ENCODE measurements at regions not wholly inside any gene's neighbourhood (a gene's known extent, or its start where the extent isn't known, plus 50 kb on each side); places are given as distances from the start of the nearest gene placed in this dataset.

GRCh38 chr20:58017970-58018530 is 210.4 kb downstream of the ANKRD60 start:
- Histone ChIP-seq H3K9me3 (ENCODE audit: control insufficient read depth, insufficient read depth, low read length) (no peaks in the 10 kb centered on the region), H3K9ac (ENCODE audit: low read depth, low read length) (no peak overlapping the region), H4K5ac (ENCODE audit: low read depth, low read length) (no peak overlapping the region), H4K20me1 (ENCODE audit: insufficient read depth, low read length) (no peaks in the 10 kb centered on the region), H3K23ac (ENCODE audit: low read depth, low read length) (no peak overlapping the region), H3K36me3 (ENCODE audit: control insufficient read depth, insufficient read depth, low read length) (no peaks in the 10 kb centered on the region), H3K79me1 (ENCODE audit: low read depth in 1 of 2, low read length in 2 of 2) (no peaks in the 10 kb centered on the region), H3K18ac (ENCODE audit: low read depth, low read length) (no peak overlapping the region), H2AK9ac (replicated peaks; ENCODE audit: low read depth, low read length, poor library complexity) (peak overlapping the region; percentile 72), H3K9me1 (ENCODE audit: insufficient read depth, low read length) (no peaks in the 10 kb centered on the region), H2AFZ (replicated peaks; ENCODE audit: low read length, poor library complexity) (no peak overlapping the region), H3K4ac (ENCODE audit: low read depth, low read length) (no peak overlapping the region), H2BK20ac (ENCODE audit: low read depth, low read length) (no peak overlapping the region), H3K14ac (replicated peaks; ENCODE audit: low read depth, low read length) (no peak overlapping the region), H4K8ac (ENCODE audit: low read depth in 2 of 2, low read length in 2 of 2) (no peak overlapping the region), H2BK120ac (ENCODE audit: low read depth, low read length) (no peak overlapping the region), H3K27ac (ENCODE audit: insufficient read depth, low read length) (no peak overlapping the region), H3K4me1 (ENCODE audit: control insufficient read depth, insufficient read depth, low read length) (no peaks in the 10 kb centered on the region), H4K91ac (ENCODE audit: insufficient read depth, low read depth, low read length) (no peak overlapping the region), H2AK5ac (ENCODE audit: low read depth, low read length) (no peak overlapping the region), H3K56ac (ENCODE audit: extremely low read depth, insufficient read depth, low read length) (no peak overlapping the region), H2BK5ac (ENCODE audit: low read depth, low read length, poor library complexity, severe bottlenecking) (no peak overlapping the region), H3K4me3 (ENCODE audit: insufficient read depth, low read depth, low read length) (no peak overlapping the region), H2BK15ac (ENCODE audit: low read depth, low read length) (no peak overlapping the region), H3K27me3 (ENCODE audit: control insufficient read depth, insufficient read depth, low read length) (no peaks in the 10 kb centered on the region), H3K4me2 (ENCODE audit: low read depth, low read length) (no peak overlapping the region)
- DNase-seq (no peak), ATAC-seq (ENCODE audit: low read depth) (no peak)
- BruUV-seq (replicated peaks) = no TSS peak
- CTCF ChIA-PET = no interaction called here
- POLR2A ChIA-PET (ENCODE audit: unreplicated experiment) = no interaction called here
- WGBS, 2 experiments (ENCODE audit: extremely low coverage in 2 of 2, insufficient read length in 1 of 2) = 74% methylated on average over 5 of the region's 16 CpGs; no CpG with 5 or more reads in 1 of the 2 experiments
- TF ChIP-seq SMC3 (IDR thresholded peaks at IDR 0.05; ENCODE audit: low read depth, low read length) (no peak), RCOR1 (IDR thresholded peaks at IDR 0.05; ENCODE audit: insufficient replicate concordance, low read length) (no peak), MAFK (IDR thresholded peaks at IDR 0.05; ENCODE audit: low read depth, low read length) (no peak), POLR2A (IDR thresholded peaks at IDR 0.05; ENCODE audit: low read depth, low read length) (no peak), CEBPB (IDR thresholded peaks at IDR 0.05; ENCODE audit: low read depth, low read length) (no peak), USF2 (IDR thresholded peaks at IDR 0.05; ENCODE audit: low read depth, low read length) (no peak), FOS (IDR thresholded peaks at IDR 0.05; ENCODE audit: low read depth, low read length) (no peak), MXI1 (IDR thresholded peaks at IDR 0.05; ENCODE audit: borderline replicate concordance, low read depth, low read length) (no peak), NFE2L2 (IDR thresholded peaks at IDR 0.05; ENCODE audit: low read depth, low read length) (no peak), CTCF (conservative IDR thresholded peaks at IDR 0.05; ENCODE audit: low read depth, low read length) (no peak), CHD1 (IDR thresholded peaks at IDR 0.05; ENCODE audit: low read depth, low read length) (no peak), RAD21 (IDR thresholded peaks at IDR 0.05; ENCODE audit: low read length) (no peak)
- intact Hi-C loops (cut with micrococcal nuclease) (no loop called here), in situ Hi-C loops (cut with MboI; ENCODE audit: low sequenced_read_pairs) (no loop called here), dilution Hi-C loops (cut with HindIII; ENCODE audit: low sequenced_read_pairs, unreplicated experiment) (no loop called here)

All from IMR-90 (cell line).